Activated T-cell treated with anti-CD3 and anti-CD28 coated beads, Interleukin-2, amount 50 U/mL, for 24 hours (primary cell): ENCODE measurements at regions not wholly inside any gene's neighbourhood (a gene's known extent, or its start where the extent isn't known, plus 50 kb on each side); places are given as distances from the start of the nearest gene placed in this dataset.

ENCODE experiments used
- DNase-seq: peaks from one replicate; pipeline ENCODE4 v3.0.0-alpha.2; 2020
- H3K27ac Mint-ChIP-seq: 2 replicates; pipeline ENCODE4 v1.8.0; 2020; ENCODE audit warnings: mild to moderate bottlenecking, mixed read lengths
- H3K27me3 Mint-ChIP-seq: 2 replicates; pipeline ENCODE4 v1.8.0; 2020; ENCODE audit warnings: mixed read lengths
- H3K36me3 Mint-ChIP-seq: 2 replicates; pipeline ENCODE4 v1.8.0; 2020; ENCODE audit warnings: low read depth, mixed read lengths
- H3K4me1 Mint-ChIP-seq: 2 replicates; pipeline ENCODE4 v1.8.0; 2020; ENCODE audit warnings: low read depth, mixed read lengths
- H3K4me3 Mint-ChIP-seq: 2 replicates; pipeline ENCODE4 v1.8.0; 2020; ENCODE audit warnings: mild to moderate bottlenecking, moderate library complexity, mixed read lengths
- H3K9me3 Mint-ChIP-seq: 2 replicates; pipeline ENCODE4 v1.8.0; 2020; ENCODE audit warnings: mixed read lengths

GRCh38 chr21:25062061-25062460 is 545.2 kb downstream of the MRPL39 start:
- H3K9me3 Mint-ChIP-seq: no peaks in the 10 kb centered on the region
- H3K27me3 Mint-ChIP-seq: no peaks in the 10 kb centered on the region

DNA sequence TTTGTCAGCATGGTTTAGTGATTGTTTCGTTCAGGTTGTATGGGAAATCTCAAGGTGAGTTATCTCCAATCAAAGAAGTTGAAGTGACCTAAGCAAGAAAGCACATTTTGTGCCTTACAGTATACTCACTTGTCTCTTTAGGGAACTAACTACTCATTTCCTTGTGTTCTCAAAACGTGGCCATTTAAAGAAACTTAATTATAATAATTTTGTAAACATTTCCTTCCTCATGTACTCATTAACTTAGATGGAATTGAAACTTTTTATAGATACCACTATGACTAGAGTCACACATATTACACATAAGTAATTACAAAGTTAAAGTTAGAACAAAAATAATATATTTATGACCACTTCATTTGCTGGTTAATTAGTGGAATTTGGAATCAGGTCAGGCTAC is 552.6 kb downstream of the MRPL39 start:
- H3K9me3 Mint-ChIP-seq: peaks cover 6% of the 10 kb centered on the region
- no peak overlapping the region for H3K4me3 Mint-ChIP-seq
- H3K36me3 Mint-ChIP-seq: no peaks in the 10 kb centered on the region
- H3K27me3 Mint-ChIP-seq: no peaks in the 10 kb centered on the region
- no peak overlapping the region for H3K27ac Mint-ChIP-seq
- no peaks in the 10 kb centered on the region for H3K4me1 Mint-ChIP-seq
- DNase-seq: no peak

More at GRCh38 chr21:25062061-25062460, 545.2 kb downstream of the MRPL39 start:
- no peak for DNase-seq
- no peaks in the 10 kb centered on the region for H3K4me1 Mint-ChIP-seq
- no peak overlapping the region for H3K4me3 Mint-ChIP-seq
- H3K27ac Mint-ChIP-seq: no peak overlapping the region
- no peaks in the 10 kb centered on the region for H3K36me3 Mint-ChIP-seq

DNA sequence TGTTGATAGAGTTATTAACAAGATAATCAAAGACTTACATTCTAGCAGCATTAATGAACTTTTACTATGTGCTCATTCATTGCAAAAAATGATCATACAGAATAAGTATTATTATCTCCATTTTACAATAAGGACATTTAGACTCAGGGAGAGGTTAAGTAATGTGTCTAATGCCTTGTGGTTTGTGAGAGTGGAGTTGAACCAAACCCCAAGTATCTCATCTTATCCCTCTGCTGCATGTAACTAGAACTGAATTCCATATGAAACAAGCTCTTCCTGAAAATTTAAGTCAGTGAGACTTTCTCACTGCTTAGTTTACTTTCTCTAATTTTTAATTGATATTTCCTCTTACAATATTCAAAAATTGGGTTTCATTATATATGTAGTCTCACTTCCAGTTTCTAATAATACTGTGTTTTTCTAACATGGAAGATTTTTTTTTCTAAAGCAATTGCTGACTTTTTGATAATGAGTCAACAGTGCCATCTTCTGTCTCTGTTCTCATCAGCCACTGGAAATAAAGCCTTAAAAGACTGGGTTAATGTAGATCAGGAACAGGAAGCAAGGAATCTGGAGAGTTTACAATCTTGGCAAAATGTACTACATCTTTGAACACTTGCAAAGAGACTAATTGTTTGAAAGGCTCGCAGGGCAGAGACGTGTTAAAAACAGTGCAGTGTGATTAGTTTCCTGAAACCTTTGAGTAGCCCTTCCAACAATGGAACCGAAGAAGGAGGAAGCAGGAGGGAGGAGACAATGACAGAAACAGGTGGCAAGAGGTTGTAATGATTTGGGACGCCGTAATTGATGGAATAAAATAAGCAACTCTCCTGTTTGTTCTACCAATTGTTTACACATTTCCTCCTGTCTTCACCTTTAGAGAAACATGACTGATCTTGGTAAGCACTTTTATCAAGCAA is 567.6 kb downstream of the MRPL39 start:
- no peak overlapping the region for H3K4me3 Mint-ChIP-seq
- H3K9me3 Mint-ChIP-seq: no peaks in the 10 kb centered on the region
- H3K4me1 Mint-ChIP-seq: no peaks in the 10 kb centered on the region
- no peaks in the 10 kb centered on the region for H3K36me3 Mint-ChIP-seq
- no peak overlapping the region for H3K27ac Mint-ChIP-seq
- no peak for DNase-seq
- no peaks in the 10 kb centered on the region for H3K27me3 Mint-ChIP-seq

GRCh38 chr21:25036775-25037174 is 570.5 kb downstream of the MRPL39 start:
- no peak for DNase-seq
- H3K4me3 Mint-ChIP-seq: no peak overlapping the region
- H3K9me3 Mint-ChIP-seq: no peaks in the 10 kb centered on the region
- no peaks in the 10 kb centered on the region for H3K4me1 Mint-ChIP-seq
- no peak overlapping the region for H3K27ac Mint-ChIP-seq
- H3K36me3 Mint-ChIP-seq: no peaks in the 10 kb centered on the region
- H3K27me3 Mint-ChIP-seq: no peaks in the 10 kb centered on the region

GRCh38 chr21:25031750-25032149 is 575.5 kb downstream of the MRPL39 start:
- Mint-ChIP-seq H3K9me3 (no peaks in the 10 kb centered on the region), H3K27ac (no peak overlapping the region), H3K4me1 (no peaks in the 10 kb centered on the region), H3K4me3 (no peak overlapping the region), H3K27me3 (no peaks in the 10 kb centered on the region), H3K36me3 (no peaks in the 10 kb centered on the region)
- no peak for DNase-seq

DNA sequence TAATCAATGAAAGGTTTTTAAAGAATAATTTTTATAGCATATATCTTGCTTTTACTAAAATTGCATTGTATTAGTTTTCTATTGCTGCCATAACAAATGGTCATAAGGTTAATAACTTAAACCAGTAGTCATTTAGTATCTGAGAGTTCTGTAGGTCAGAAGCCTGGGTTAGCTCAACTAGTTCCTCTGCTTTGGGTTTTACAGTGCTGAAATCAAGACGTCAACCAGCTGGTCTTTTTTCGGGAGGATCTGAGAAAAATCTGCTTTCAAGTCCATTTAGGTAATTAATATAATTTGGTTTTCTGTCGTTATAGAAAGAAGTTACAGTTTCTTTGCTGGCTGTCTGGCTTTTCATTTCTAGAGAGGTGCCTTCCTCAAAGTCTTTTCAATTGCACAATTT is 577.7 kb downstream of the MRPL39 start:
- H3K36me3 Mint-ChIP-seq: no peaks in the 10 kb centered on the region
- H3K9me3 Mint-ChIP-seq: no peaks in the 10 kb centered on the region
- H3K4me1 Mint-ChIP-seq: no peaks in the 10 kb centered on the region
- H3K4me3 Mint-ChIP-seq: no peak overlapping the region
- no peak overlapping the region for H3K27ac Mint-ChIP-seq
- DNase-seq: no peak
- no peaks in the 10 kb centered on the region for H3K27me3 Mint-ChIP-seq

DNA sequence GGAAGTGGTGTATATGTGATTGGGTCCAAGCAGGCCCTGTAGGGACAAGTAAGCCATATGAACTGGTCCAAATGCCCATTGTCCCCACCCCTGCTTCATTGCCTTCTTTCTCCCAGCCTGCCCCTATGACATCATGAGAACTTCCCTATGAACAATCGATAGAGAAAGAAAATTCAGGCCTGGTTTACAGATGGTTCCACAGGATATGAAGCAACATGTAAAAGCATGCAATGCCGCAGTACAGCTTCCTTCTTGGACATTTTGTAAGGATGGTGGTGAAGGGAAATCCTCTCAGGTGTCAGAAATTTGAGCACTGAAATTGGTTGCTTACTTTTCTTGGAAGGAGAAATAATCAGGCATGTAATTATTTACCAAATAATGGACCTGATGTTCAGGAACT is 581.7 kb downstream of the MRPL39 start:
- Mint-ChIP-seq H3K27ac (no peak overlapping the region), H3K36me3 (no peaks in the 10 kb centered on the region), H3K9me3 (peaks cover 3% of the 10 kb centered on the region), H3K27me3 (no peaks in the 10 kb centered on the region), H3K4me3 (no peak overlapping the region), H3K4me1 (no peaks in the 10 kb centered on the region)
- DNase-seq: no peak

DNA sequence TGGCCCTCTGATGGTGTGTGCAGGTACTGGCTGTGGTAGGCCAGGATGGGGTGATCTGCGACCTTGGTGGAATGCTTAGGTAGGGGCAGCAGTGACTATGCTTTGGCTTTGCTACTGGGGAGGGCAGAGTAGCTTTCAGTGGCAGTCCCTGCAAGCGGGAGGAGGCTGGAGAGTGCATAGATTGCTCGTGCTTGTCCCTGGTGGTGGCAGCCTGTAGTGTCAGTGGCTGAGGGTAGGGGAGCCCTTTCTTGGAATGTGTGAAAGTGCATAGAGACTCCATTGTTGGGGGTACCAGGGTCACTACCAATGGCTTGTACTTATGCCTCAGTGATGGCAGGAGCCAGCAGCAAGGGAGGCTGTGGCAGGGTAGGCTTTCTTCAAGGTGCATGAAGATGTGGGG is 582.6 kb downstream of the MRPL39 start:
- H3K36me3 Mint-ChIP-seq: no peaks in the 10 kb centered on the region
- no peak overlapping the region for H3K27ac Mint-ChIP-seq
- DNase-seq: no peak
- peaks cover 3% of the 10 kb centered on the region for H3K9me3 Mint-ChIP-seq
- no peak overlapping the region for H3K4me3 Mint-ChIP-seq
- H3K27me3 Mint-ChIP-seq: no peaks in the 10 kb centered on the region
- no peaks in the 10 kb centered on the region for H3K4me1 Mint-ChIP-seq

- no peaks in the 10 kb centered on the region for H3K4me1 Mint-ChIP-seq
- no peaks in the 10 kb centered on the region for H3K36me3 Mint-ChIP-seq
- H3K27me3 Mint-ChIP-seq: no peaks in the 10 kb centered on the region
- H3K4me3 Mint-ChIP-seq: no peak overlapping the region
- H3K27ac Mint-ChIP-seq: no peak overlapping the region
- DNase-seq: no peak
- H3K9me3 Mint-ChIP-seq: peaks cover 7% of the 10 kb centered on the region
Observed at GRCh38 chr21:25005388-25005787, 601.9 kb downstream of the MRPL39 start.

DNA sequence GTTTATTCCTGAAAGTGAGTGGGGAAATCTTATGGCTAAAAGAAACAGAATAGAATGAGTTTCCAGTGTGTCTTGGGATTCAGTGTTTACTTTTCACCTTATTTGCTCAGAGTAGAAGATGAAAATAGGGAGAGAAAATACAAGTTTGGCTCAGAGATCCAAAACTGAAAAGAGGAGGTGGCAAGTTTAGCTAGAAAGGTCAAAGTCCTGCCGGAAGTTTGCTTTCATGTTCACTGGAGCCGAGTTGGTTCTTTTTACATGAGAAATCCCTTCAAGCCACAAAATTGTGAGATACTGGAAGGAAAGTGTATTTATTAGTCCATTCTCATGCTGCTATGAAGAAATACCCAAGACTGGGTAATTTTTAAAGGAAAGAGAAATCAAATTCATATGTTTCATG is 604.6 kb downstream of the MRPL39 start:
- H3K36me3 Mint-ChIP-seq: no peaks in the 10 kb centered on the region
- no peaks in the 10 kb centered on the region for H3K27me3 Mint-ChIP-seq
- no peak overlapping the region for H3K27ac Mint-ChIP-seq
- peaks cover 7% of the 10 kb centered on the region for H3K9me3 Mint-ChIP-seq
- no peak overlapping the region for H3K4me3 Mint-ChIP-seq
- H3K4me1 Mint-ChIP-seq: no peaks in the 10 kb centered on the region
- DNase-seq: no peak

DNA sequence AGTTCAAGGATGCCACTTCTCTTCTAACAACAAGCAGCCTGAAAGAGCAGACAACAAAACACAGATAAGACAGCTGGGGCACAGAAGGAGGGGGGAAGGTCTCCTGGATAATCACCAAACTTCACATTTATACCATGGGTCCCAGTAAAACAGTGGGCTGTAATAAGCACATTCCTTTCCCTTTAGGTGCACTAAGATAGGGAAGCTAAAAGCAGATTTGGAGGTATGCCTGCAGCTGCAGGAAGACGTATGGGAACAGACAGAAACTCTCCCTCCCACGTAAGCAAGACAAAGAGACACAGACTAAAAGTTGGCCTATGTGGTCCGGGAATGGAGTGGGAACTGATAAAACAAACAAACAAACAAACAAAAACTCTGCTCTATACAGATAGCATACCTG is 612.1 kb downstream of the MRPL39 start:
- no peaks in the 10 kb centered on the region for H3K27me3 Mint-ChIP-seq
- no peaks in the 10 kb centered on the region for H3K4me1 Mint-ChIP-seq
- H3K9me3 Mint-ChIP-seq: peaks cover 9% of the 10 kb centered on the region
- no peaks in the 10 kb centered on the region for H3K36me3 Mint-ChIP-seq
- no peak overlapping the region for H3K4me3 Mint-ChIP-seq
- no peak overlapping the region for H3K27ac Mint-ChIP-seq
- no peak for DNase-seq

DNA sequence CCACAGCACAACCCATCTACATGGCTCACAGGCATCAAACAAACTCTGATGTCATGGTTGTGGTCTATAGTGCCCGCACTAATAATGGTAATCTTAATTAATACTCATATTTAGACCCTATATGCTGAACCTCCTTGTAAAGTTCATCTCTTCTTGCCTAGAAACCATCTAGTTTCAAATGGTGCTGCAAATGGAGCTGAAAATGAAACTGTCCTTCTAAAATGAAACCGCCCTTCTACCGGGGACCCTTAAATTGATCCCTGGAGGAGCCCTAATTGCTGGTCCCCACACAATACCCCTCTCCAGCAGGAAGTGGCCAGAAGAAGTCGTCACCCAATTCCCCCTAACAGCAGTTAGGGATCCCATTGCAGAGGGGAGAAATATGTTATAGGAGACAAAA is 612.6 kb downstream of the MRPL39 start:
- Mint-ChIP-seq H3K4me1 (no peaks in the 10 kb centered on the region), H3K4me3 (no peak overlapping the region), H3K9me3 (peaks cover 11% of the 10 kb centered on the region), H3K27me3 (no peaks in the 10 kb centered on the region), H3K27ac (no peak overlapping the region), H3K36me3 (no peaks in the 10 kb centered on the region)
- DNase-seq: no peak

DNA sequence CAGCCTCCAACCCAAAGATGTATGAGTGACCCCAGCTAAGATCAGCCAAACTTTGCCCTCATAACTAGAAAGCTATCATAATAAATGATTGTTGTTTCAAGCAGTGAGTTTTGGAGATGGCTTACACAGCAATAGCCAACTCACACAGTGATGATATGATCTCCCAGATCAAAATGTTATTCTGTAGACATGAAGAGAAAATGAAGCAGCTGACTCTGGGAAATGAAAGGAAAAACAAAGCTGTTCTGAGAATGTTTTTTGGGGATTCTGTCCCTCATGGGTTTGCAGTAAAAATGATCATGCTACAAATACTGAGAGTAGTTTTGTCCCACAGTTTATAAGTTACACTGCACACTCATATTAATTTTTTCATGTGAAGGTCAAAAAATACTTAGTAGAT is 617.8 kb downstream of the MRPL39 start:
- peaks cover 11% of the 10 kb centered on the region for H3K9me3 Mint-ChIP-seq
- no peaks in the 10 kb centered on the region for H3K36me3 Mint-ChIP-seq
- H3K4me3 Mint-ChIP-seq: no peak overlapping the region
- DNase-seq: no peak
- no peak overlapping the region for H3K27ac Mint-ChIP-seq
- no peaks in the 10 kb centered on the region for H3K4me1 Mint-ChIP-seq
- H3K27me3 Mint-ChIP-seq: no peaks in the 10 kb centered on the region

DNA sequence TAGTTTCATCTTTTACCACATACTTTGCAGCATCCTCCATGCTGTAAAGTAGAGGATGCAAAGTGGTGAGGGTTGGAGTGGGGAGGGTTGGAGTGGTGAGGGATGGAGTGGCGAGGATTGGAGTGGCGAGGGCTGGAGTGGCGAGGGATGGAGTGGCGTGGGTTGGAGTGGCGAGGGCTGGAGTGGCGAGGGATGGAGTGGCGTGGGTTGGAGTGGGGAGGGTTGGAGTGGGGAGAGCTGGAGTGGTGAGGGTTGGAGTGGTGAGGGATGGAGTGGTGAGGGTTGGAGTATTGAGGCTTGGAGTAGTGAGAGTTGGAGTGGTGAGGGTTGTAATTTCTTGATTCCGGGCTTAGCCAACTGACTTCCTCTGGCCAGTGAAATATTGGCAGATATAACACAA is 618.3 kb downstream of the MRPL39 start:
- Mint-ChIP-seq H3K27ac (no peak overlapping the region), H3K9me3 (peaks cover 11% of the 10 kb centered on the region), H3K4me1 (no peaks in the 10 kb centered on the region), H3K27me3 (no peaks in the 10 kb centered on the region), H3K4me3 (no peak overlapping the region), H3K36me3 (no peaks in the 10 kb centered on the region)
- DNase-seq: no peak

GRCh38 chr21:24976238-24976637 is 631.0 kb downstream of the MRPL39 start:
- H3K4me1 Mint-ChIP-seq: no peaks in the 10 kb centered on the region
- no peaks in the 10 kb centered on the region for H3K36me3 Mint-ChIP-seq
- H3K9me3 Mint-ChIP-seq: peaks cover 4% of the 10 kb centered on the region
- no peaks in the 10 kb centered on the region for H3K27me3 Mint-ChIP-seq
- H3K27ac Mint-ChIP-seq: no peak overlapping the region
- no peak overlapping the region for H3K4me3 Mint-ChIP-seq
- no peak for DNase-seq
